C4-2B (cell line): ENCODE measurements at regions not wholly inside any gene's neighbourhood (a gene's known extent, or its start where the extent isn't known, plus 50 kb on each side); places are given as distances from the start of the nearest gene placed in this dataset.

Source experiments
- ZFX ChIP-seq: fragments of 450-650 bp; IDR thresholded peaks from 2 replicates; pipeline ENCODE4 v1.6.1; 2017
- TF ChIP-seq, protein P1 (sequence below): fragments of 450-650 bp; conservative IDR thresholded peaks from 2 replicates; pipeline ENCODE4 v1.5.1; 2017; ENCODE audit warnings: mild to moderate bottlenecking

DNA sequence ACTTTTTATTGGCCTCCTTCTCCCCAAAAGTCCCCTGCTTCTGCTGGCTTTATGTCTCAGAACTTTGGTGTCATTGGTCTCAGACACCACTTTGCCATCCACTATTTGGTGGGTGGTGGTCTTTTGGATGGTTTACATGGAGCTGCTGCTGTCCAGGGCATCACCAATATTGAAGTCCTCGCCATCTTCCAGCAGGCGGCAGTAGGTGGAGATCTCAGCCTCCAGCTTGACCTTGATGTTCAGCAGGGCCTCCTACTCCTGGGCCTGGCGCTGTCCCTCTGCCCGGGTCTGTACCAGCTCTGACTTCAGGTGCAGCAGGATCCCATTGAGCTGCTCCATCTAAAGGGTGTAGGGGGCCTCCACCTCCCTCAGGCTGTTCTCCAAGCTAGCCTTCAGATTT, 148.4 kb upstream of the FOXA2 start:
- TF ChIP-seq, protein P1, sequence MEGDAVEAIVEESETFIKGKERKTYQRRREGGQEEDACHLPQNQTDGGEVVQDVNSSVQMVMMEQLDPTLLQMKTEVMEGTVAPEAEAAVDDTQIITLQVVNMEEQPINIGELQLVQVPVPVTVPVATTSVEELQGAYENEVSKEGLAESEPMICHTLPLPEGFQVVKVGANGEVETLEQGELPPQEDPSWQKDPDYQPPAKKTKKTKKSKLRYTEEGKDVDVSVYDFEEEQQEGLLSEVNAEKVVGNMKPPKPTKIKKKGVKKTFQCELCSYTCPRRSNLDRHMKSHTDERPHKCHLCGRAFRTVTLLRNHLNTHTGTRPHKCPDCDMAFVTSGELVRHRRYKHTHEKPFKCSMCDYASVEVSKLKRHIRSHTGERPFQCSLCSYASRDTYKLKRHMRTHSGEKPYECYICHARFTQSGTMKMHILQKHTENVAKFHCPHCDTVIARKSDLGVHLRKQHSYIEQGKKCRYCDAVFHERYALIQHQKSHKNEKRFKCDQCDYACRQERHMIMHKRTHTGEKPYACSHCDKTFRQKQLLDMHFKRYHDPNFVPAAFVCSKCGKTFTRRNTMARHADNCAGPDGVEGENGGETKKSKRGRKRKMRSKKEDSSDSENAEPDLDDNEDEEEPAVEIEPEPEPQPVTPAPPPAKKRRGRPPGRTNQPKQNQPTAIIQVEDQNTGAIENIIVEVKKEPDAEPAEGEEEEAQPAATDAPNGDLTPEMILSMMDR = peak; percentile 38
- no peak for TF ChIP-seq ZFX
